ENCODE measurements at regions not wholly inside any gene's neighbourhood (a gene's known extent, or its start where the extent isn't known, plus 50 kb on each side); places are given as distances from the start of the nearest gene placed in this dataset.

DNA sequence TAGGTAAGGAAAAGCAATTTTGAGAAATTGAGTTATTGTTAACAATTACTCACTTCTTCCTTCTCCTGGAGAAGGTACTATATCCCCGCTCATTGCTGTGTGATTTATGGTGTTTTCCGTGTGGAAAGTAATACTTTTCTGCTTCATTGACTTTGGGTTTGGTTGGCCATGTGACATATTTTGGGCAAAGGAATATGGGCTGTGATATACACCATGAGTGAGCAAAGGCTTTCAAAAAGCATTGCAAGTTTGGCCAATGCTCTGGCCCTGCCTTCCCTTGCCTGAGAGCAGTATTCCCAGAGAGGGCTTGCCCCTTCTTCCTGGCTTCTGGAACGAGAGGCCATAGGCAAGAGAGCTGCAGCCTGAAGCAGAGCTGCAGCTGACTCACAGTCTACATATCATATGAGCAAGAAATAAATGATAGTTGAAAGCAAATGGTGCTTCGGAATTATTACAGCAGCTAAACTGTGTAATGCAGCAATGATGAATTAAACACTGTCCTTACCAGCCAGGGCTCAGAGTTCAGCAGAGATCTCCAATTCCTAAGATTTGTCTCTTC, 216.8 kb upstream of the CD96 start:
- TF ChIP-seq, protein P1, sequence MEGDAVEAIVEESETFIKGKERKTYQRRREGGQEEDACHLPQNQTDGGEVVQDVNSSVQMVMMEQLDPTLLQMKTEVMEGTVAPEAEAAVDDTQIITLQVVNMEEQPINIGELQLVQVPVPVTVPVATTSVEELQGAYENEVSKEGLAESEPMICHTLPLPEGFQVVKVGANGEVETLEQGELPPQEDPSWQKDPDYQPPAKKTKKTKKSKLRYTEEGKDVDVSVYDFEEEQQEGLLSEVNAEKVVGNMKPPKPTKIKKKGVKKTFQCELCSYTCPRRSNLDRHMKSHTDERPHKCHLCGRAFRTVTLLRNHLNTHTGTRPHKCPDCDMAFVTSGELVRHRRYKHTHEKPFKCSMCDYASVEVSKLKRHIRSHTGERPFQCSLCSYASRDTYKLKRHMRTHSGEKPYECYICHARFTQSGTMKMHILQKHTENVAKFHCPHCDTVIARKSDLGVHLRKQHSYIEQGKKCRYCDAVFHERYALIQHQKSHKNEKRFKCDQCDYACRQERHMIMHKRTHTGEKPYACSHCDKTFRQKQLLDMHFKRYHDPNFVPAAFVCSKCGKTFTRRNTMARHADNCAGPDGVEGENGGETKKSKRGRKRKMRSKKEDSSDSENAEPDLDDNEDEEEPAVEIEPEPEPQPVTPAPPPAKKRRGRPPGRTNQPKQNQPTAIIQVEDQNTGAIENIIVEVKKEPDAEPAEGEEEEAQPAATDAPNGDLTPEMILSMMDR (IDR thresholded peaks at IDR 0.05; ENCODE audit: low read depth, low read length, missing control alignments): no peak
- H3K4me3 ChIP-seq (replicated peaks; ENCODE audit: low read depth, low read length): no peak overlapping the region
- no peak for DNase-seq (ENCODE audit: extremely low read depth, low read depth)

DNA sequence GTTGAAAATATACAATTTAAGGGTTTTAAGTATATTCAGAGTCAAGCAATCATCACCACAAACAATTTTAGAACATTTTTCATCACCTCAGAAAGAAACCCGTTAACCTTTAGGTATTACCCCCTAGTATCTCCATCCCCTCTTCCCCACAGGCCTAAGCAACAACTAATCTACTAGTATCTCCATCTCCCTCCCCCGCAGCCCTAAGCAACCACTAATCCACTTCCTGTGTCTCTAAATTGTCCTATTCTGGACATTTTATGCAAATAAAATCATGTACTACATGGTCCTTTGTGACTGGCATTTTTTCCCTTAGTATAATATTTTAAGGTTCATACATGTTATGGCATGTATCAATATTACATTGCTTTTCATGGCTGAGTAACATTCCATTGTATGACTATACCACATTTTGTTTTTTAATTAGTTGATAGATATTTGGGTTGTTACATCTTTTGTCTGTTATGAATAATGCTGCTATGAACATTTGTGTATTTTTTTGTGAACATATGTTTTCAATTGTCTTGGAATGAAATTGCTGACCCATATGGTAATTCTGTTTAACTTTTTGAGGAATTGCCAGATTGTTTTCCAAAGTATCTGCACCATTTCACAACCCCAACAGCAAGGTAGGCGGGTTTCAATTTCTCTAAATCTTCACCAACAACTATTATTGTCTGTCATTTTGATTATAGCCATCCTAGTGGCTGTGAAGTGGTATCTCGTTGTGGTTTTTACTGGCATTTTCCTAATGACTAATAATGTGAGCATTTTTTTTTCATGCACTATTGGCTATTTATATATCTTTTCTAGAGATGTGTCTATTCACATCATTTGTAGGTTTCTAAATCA, 215.6 kb upstream of the CD96 start:
- DNase-seq (ENCODE audit: extremely low read depth, low read depth): peak; percentile 74

DNA sequence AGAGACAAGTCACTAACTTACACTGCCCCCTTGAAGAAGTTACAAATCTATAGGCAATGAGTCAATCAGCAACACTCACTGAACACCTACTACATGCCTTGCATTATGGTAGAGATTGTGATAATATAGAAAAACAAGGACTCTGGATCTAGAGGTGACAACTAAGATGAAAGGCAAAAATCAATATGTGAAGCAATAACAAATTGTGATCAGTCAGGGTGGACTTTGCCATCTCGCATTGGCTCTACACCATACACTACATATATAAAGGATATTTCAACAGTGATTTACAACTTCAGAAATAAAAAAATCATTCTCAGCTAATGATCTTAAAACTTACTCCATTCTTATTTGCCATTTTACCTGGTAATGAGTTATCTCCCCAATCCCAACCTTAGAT, 210.7 kb upstream of the CD96 start:
- DNase-seq (ENCODE audit: extremely low read depth, low read depth): no peak
- TF ChIP-seq, protein P1 (IDR thresholded peaks at IDR 0.05; ENCODE audit: low read depth, low read length, missing control alignments): no peak
- no peak overlapping the region for H3K4me3 ChIP-seq (replicated peaks; ENCODE audit: low read depth, low read length)

More for the DNA sequence above, 215.6 kb upstream of the CD96 start:
- TF ChIP-seq, protein P1 (IDR thresholded peaks at IDR 0.05; ENCODE audit: low read depth, low read length, missing control alignments): no peak
- H3K4me3 ChIP-seq (replicated peaks; ENCODE audit: low read depth, low read length): no peak overlapping the region

DNA sequence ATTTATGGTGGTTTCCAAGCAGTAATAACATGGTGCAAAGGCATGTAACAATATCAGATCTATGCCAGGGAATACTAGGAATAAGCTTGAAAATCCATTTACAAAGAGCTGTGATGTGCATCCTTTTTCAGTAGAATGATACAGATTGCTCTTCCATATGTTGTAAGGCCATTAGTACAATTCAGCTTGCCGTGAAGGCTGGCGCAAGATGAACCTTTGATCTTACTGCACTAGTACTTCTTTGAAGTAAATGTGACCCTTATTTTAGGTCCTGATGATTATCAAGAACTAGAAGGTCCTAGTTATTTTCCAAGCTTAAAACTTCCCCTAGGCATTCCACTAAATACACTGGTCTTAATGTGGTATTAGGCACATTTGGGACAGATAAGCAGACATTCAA, 210.1 kb upstream of the CD96 start:
- TF ChIP-seq, protein P1 (IDR thresholded peaks at IDR 0.05; ENCODE audit: low read depth, low read length, missing control alignments): no peak
- DNase-seq (ENCODE audit: extremely low read depth, low read depth): no peak
- H3K4me3 ChIP-seq (replicated peaks; ENCODE audit: low read depth, low read length): no peak overlapping the region

DNA sequence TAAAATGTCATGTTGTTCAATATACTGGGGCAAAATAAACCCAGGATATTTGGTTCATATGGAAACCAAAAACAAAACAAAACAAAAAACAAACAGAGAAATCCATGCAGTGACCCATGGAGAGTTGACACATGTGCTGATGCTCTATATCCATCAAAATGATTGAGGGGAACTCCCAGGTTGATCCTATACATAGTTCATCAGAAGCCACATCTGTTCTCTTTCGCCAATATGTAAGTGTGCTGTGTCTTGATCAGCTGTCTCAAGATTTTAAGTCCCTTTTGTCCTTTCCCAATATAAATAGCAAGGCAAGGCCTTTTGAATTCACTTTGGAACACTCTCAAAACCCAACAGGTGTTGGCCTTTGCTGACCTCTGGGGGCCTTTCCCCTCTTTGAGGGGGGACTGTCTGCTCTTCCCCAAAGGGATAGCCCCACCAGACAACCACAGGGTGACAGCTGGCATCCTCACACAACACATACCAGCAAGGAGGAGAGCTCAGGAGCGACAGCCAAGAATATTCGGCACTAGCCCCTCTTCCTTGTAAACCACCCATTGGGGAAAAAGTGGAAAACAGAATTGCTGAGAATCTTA, 209.4 kb upstream of the CD96 start:
- TF ChIP-seq, protein P1 (IDR thresholded peaks at IDR 0.05; ENCODE audit: low read depth, low read length, missing control alignments): no peak
- H3K4me3 ChIP-seq (replicated peaks; ENCODE audit: low read depth, low read length): no peak overlapping the region
- no peak for DNase-seq (ENCODE audit: extremely low read depth, low read depth)

DNA sequence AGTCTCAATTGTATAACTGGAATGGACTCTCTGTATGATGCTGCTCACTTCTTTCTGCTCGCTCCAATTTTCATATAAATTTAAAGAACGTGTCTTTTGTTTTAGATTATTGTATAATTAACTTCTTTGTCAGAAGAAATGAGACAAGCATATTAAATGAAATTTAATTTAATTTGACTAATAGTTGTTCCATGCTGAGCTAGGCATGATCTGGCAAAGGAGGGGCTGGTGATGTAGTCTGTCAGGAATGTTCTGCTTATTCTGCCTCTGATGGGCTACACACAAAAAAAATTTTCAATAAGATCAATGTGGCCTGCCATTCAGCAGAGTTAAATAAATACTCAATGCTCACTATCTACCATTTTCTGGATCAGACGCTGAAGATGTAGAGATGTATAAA, 208.4 kb upstream of the CD96 start:
- no peak for DNase-seq (ENCODE audit: extremely low read depth, low read depth)
- TF ChIP-seq, protein P1 (IDR thresholded peaks at IDR 0.05; ENCODE audit: low read depth, low read length, missing control alignments): no peak
- no peak overlapping the region for H3K4me3 ChIP-seq (replicated peaks; ENCODE audit: low read depth, low read length)
